ENCODE measurements at regions not wholly inside any gene's neighbourhood (a gene's known extent, or its start where the extent isn't known, plus 50 kb on each side); places are given as distances from the start of the nearest gene placed in this dataset.

- DNase-seq (ENCODE audit: low spot score): no peak
These were observed 165.6 kb upstream of the OGFRL1 start for GRCh38 chr6:71123051-71123450.

DNA sequence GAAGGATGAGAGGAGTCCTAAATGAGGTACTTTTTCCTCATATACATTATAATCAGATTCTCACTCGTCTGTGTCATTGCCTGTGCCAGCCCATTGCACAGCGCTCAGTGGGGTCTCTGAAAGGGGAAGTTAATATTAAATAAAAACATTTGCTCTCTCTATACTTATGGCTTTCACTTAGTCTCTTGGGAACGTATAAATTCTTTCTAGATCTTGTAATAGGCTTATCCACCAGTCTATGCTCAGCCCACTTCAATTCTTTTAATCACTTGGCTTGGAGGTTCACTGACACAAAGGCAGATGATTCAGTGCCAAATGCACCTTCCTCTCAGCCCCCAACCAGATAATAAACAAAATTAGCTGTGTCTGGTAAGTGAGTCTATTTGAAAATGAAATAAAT is 164.3 kb upstream of the OGFRL1 start:
- DNase-seq (ENCODE audit: low spot score): no peak

DNA sequence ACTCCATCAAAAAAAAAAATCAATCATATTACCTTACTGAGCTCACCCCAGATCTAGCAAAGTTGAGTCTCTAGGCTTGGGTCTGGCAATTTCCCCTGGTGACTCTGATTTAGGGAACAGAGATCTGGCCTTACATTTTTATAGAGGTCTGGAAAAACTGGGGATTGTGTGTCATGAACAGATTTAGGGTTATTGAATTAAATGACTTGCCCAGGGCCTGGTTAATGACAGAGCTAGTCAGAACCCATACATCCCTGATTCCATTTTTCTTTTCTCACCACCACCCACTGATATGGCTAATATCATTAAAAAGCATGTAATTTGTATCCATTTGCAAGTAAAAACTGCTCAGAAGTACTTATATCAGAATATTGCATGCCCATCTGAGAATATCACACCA is 163.4 kb upstream of the OGFRL1 start:
- DNase-seq (ENCODE audit: low spot score): no peak

DNA sequence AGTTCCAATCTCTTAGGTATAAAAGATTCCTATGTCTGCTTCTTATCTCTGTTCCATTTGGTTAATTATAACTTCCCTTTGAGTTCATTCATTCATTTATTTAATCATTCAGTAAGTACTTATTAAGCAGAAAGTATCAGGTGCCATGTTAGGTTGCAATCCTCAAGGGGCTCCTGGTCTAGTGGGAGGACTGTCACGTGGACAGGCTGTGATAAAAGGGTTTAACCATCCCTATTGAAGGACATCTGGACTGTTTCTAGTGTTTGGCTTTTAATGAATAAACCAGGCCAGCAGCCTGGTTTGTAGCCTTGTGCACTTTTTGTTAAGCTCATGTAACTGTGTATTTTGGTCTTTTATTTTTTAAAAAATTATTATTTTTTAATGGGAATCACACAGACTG is 162.1 kb upstream of the OGFRL1 start:
- no peak for DNase-seq (ENCODE audit: low spot score)

- no peak for DNase-seq (ENCODE audit: low spot score)
These were observed 161.2 kb upstream of the OGFRL1 start for GRCh38 chr6:71127374-71127773.

DNA sequence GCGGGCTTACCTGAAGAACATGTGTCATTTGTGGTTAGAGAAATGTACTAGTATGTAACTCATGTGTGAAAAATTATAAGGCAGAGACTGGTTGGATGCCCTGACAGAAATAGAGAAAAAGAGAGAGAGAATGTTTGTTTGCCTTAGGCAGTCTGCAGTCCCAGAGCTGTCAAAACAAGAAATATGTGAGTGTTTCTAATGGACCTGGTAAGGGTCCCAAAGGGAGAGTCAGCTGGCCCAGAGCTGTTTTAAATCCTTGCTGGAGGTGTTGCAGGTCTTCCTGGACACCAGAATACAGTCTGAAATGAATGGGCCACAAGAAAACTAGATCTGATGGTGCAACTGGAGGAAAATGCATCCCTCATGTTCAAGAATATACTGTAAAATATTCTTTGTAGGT is 158.3 kb upstream of the OGFRL1 start:
- DNase-seq (ENCODE audit: low spot score): no peak

- no peak for DNase-seq (ENCODE audit: low spot score)
These were observed 153.5 kb upstream of the OGFRL1 start for GRCh38 chr6:71134929-71135642.

DNA sequence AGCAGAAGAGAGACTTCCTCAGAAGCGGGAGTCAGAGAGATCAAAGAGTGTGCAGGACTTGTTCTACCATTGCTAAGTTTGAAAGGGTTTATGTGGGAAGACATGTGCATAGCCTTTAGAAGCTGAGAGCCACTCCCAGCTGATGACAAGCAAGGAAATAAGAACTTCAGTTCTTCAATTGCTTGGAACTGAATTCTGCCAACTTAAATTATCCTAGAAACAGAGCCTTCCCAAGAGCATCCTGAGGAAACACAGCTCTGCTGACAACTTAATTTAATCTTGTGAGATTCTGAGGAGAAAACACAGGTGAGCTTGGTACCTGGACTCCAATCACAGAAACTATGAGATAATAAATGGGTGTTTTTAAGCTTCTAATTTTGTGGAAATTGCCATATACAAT is 150.6 kb upstream of the OGFRL1 start:
- DNase-seq (ENCODE audit: low spot score): no peak

DNA sequence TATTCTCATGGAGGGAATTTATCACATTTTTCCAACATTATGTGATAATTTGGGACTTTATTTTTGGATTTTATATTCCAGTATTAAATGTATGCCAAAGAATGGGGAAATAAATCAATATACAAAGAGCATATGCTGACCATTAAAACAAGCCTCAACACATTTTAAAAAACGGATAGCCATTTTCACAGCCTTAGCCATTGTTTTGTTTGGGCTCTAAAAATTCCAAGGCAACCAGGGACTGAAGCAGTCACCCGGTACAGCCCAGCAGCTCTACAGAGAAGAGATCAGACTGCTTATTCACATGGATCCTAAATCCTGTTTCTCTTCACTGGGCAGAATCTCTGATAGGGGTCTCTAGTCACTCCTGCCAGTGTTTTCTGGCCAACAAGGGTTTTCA is 150.2 kb upstream of the OGFRL1 start:
- no peak for DNase-seq (ENCODE audit: low spot score)

- DNase-seq (ENCODE audit: low spot score): no peak
These were observed 149.4 kb upstream of the OGFRL1 start for GRCh38 chr6:71139249-71139648.

DNA sequence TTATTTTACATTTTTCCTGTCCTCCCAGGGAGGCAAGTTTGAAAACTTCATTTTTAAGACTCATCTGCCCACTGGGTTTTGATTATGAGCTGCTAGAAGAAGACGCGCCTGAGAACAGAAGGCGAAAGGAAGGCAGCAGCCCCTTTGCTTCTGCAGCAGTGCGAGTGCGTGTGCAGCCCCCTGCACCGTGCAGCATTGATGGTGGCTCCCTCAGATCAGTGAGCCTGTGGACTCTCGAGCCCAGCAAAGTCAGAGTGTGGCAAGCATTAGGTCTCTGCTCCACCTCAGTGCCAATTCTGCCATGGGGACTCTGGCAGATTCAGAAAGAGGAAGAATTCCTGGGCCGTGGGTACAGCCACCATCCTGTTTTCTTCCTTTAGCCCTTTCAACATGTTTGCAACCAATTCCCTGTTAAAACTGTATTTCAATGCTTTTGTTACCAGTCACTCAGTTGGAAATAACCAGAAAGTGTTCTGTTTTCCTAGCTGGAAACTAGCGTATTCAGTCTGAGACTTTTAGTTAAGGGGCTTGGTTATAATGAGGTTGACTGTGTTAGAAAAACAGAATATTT is 134.8 kb upstream of the OGFRL1 start:
- DNase-seq (ENCODE audit: low spot score): no peak

- DNase-seq (ENCODE audit: low spot score): no peak
These were observed 131.3 kb upstream of the OGFRL1 start for GRCh38 chr6:71157345-71157744.

DNA sequence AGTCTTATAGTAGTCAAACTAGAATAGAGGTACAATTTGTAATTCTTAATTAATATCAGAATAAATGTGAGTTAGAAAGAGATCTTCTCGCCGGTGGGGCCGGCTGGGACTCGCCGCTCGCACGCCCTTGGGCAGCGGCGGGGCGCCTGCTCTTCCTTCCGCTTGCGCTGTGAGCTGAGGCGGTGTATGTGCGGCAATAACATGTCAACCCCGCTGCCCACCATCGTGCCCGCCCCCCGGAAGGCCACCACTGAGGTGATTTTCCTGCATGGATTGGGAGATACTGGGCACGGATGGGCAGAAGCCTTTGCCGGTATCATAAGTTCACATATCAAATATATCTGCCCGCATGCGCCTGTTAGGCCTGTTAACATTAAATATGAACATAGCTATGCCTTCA is 123.7 kb upstream of the OGFRL1 start:
- DNase-seq (ENCODE audit: low spot score): no peak

- no peak for DNase-seq (ENCODE audit: low spot score)
These were observed 120.3 kb upstream of the OGFRL1 start for GRCh38 chr6:71168233-71168765.

DNA sequence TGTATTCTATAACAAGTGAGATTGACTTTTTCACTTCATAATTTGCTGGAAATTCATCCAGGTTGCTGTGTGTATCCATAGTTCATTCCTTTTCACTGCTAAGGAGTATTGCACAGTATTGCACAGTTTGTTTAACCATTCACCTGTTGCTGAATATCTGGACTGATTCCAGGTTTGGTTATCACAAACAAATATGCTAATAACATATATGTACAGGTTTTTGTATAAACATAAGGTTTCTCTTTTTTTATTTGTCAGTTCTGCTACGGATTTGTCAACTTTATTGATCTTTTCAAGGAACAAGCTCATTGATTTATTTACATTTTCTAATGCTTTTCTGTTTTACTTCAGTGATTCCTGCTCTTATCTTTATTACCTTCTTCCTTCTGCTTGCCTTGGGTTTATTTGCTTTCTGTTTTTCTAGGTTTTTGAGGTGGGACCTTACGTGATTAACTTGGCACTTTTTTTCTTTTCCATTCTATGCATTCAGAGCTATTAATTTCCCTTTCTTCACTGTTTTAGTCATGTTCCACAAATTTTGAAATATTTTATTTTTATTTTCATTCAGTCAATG is 117.0 kb upstream of the OGFRL1 start:
- DNase-seq (ENCODE audit: low spot score): no peak

DNA sequence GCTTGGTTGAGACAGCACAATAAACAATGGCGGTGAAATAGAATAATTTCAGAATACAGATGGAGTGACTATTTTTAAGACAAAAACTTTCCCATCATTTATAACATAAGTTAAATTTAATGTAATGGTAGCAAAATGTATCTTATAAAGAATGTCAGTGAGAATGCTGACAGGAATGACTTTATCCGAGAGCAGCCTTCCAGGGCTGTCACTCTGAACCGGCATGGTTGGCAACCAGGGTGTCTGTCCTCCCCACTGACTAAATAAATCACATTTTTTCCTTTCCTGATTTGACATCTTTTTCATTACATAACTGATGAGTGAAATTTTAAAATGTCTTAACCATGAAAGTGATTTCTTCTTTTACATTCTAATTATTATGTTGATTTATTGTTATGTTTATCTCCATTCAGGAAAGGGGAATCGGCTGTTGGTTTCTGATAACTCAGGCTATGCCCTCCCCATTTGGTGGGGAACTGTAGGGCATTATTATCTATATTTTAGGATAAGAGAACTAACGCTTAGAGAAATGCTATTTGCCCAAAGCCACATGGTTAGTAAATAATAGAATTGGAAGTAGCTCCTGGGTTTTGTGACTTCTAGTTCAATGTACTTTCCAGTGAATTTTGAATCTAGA is 109.2 kb upstream of the OGFRL1 start:
- no peak for DNase-seq (ENCODE audit: low spot score)

- DNase-seq (ENCODE audit: low spot score): no peak
These were observed 107.0 kb upstream of the OGFRL1 start for GRCh38 chr6:71181565-71181964.

DNA sequence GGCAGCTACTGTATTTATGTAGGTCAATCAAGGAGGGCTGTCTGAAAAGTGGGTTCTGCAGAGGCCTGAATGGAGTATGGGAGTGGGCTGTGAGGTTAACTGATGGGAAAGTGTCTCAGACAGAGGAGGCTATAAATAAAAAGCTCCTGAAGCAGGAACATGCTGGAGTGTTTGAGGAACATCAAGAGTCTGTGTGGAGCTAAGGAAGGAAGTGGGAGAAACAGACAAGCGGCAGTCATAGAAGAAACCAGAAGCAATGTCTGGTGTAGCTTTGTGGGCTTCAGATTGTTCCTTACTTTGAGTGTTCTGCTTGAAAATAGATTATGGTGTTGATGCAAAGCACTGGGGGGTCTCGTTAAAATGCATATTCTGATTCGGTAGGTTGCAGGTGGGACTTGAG is 101.5 kb upstream of the OGFRL1 start:
- no peak for DNase-seq (ENCODE audit: low spot score)

DNA sequence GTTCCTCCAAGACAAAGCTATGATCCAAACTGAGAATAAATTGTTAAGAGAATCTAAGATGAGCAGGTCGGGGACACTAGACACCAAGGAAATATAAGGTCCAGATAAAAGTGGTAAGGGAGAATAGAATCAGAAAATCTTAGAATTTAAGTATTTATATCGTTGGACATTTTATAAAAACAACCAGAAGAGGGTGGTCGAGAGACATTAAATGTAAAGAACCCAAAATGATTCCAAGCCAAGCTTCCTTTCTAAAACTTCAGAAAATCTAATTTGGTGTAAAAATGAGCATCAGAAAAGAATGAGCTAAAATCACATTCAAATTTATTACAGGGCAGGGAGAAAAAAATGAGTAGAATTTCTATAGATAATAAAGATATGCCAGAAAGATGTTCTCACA is 97.8 kb upstream of the OGFRL1 start:
- no peak for DNase-seq (ENCODE audit: low spot score)

DNA sequence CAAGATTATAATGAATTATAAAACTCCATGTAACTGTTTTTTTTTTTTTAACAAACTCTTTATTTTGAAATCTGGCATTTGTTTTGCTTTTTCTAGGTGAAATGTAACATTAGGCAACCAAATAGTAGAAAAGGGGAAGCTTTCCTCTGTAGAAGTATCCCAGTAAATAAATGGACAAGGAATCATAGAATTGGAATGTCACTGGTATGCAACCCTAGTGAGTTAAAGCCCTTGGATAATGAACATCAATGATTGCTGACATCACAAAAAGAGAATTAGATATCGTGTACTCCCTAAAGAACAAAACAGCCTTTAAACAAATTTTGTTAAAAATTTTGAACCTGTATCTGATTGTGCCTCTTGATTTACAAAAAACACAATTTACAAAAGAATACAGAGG is 93.9 kb upstream of the OGFRL1 start:
- DNase-seq (ENCODE audit: low spot score): no peak

GRCh38 chr6:71197267-71197666 is 91.3 kb upstream of the OGFRL1 start:
- DNase-seq (ENCODE audit: low spot score): no peak

GRCh38 chr6:71197780-71198179 is 90.8 kb upstream of the OGFRL1 start:
- DNase-seq (ENCODE audit: low spot score): no peak

GRCh38 chr6:71198908-71199307 is 89.7 kb upstream of the OGFRL1 start:
- DNase-seq (ENCODE audit: low spot score): no peak
